ENCODE measurements at regions not wholly inside any gene's neighbourhood (a gene's known extent, or its start where the extent isn't known, plus 50 kb on each side); places are given as distances from the start of the nearest gene placed in this dataset.

DNA sequence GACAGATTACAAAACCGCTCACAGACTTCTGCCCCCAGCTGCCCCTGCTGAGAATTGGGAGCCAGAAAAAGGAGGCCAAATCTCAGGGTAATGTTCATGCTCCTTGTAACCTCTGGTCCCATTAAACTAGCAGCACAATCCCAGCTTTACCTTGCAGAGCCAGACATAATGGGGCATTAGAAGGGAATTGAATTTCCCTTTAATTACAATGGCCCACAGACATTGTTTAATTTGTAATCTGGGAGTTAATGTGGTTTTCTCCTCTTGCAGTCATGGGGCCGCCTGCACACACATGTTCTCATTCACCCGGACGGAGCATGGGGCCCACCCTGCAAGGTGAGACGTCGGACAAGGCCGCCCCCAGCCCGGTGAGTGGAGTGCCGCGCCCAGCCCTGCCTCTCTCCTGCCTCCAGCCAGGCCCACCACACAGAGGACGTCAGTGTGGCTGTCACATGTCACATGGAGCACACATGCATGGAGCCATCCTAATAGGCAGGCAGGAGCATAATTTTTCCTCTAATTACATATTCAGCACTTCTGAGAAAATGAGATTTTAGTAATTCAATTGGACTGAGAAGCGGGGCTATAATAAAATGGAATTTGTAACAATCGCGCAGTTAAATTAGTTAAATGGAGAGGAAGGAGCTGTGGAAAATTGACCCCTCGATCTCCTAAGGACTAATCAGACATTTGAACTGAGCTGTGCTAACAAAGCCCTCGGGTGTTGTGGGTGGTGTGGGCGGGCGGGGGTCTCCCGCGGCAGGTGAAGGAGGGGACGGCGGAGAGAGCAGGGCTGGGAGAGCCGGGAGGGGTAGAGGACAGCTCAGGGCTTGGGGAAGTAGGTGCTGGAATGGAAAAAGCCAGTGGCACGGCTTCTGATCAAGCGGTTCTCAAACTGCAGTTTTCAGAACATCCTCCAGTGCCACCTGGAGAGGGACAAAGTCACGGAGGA, 87.7 kb downstream of the ENGASE start:
- Histone ChIP-seq H3F3A (ENCODE audit: insufficient read depth, low read length, poor library complexity, severe bottlenecking) (no peaks in the 10 kb centered on the region), H3K4me3 (ENCODE audit: low read length) (peak overlapping the region; percentile 4), H4K20me1 (ENCODE audit: insufficient read depth) (no peaks in the 10 kb centered on the region), H3K79me2 (replicated peaks; ENCODE audit: insufficient read depth, low read length) (no peaks in the 10 kb centered on the region), H3K27ac (ENCODE audit: low read length) (peak overlapping the region; percentile 72), H3K9me2 (ENCODE audit: insufficient read depth, low read length) (no peaks in the 10 kb centered on the region), H2AFZ (ENCODE audit: low read depth, low read length) (peak overlapping the region; percentile 45), H3K4me2 (ENCODE audit: low read length) (no peak overlapping the region), H3K9ac (ENCODE audit: low read length) (peak overlapping the region; percentile 51), H3K27me3 (ENCODE audit: insufficient read depth, low read depth, low read length) (no peaks in the 10 kb centered on the region), H3K9me3 (ENCODE audit: low read length) (no peaks in the 10 kb centered on the region), H3K36me3 (ENCODE audit: insufficient read depth, low read length) (no peaks in the 10 kb centered on the region)
- TF ChIP-seq EP300 (conservative IDR thresholded peaks at IDR 0.05; ENCODE audit: poor library complexity, severe bottlenecking) (peak; percentile 26), SMC3 (conservative IDR thresholded peaks at IDR 0.05; ENCODE audit: poor library complexity) (no peak), MXI1 (conservative IDR thresholded peaks at IDR 0.05; ENCODE audit: poor library complexity, severe bottlenecking) (peak; percentile 13)

DNA sequence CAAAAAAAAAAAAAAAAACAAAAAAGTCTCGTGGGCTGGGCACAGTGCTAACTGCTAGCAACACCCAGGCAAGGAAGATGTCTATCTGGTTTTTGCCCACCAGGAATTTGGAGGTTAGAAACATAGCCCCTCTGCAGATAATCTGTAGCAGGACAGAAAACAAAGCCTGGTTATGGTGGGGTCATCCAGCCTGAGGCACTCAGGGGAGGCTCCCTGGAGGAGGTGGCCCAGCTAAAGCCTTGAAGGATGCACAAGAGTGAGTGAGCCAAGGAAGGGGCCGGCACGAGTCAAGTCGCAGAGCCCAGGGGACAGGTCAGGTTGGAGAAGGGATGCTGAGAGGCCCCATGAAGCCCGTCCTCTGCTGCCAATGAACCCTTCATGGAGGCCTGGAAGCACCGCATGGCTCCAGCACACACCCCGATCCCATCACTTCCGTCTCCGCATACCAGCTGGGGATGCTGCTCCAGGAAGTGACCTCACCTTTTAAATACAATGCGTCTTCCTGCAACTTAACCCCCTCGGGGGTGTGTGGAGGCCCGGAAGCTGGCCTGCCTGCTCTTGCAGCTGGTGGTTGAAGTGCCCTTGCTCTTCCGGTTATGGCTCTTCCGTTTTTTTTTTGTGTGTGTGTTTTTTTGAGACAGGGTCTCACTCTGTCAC, 86.5 kb downstream of the ENGASE start:
- Histone ChIP-seq H3K9me3 (ENCODE audit: low read length) (no peaks in the 10 kb centered on the region), H4K20me1 (ENCODE audit: insufficient read depth) (no peaks in the 10 kb centered on the region), H3K27ac (ENCODE audit: low read length) (no peak overlapping the region), H3K9me2 (ENCODE audit: insufficient read depth, low read length) (no peaks in the 10 kb centered on the region), H3K9ac (ENCODE audit: low read length) (no peak overlapping the region), H3F3A (ENCODE audit: insufficient read depth, low read length, poor library complexity, severe bottlenecking) (no peaks in the 10 kb centered on the region), H3K36me3 (ENCODE audit: insufficient read depth, low read length) (no peaks in the 10 kb centered on the region), H2AFZ (ENCODE audit: low read depth, low read length) (no peak overlapping the region), H3K79me2 (replicated peaks; ENCODE audit: insufficient read depth, low read length) (no peaks in the 10 kb centered on the region), H3K4me3 (ENCODE audit: low read length) (no peak overlapping the region), H3K27me3 (ENCODE audit: insufficient read depth, low read depth, low read length) (no peaks in the 10 kb centered on the region), H3K4me2 (ENCODE audit: low read length) (no peak overlapping the region)
- TF ChIP-seq EZH2 (IDR thresholded peaks at IDR 0.05; ENCODE audit: borderline replicate concordance, insufficient read depth, low read length, poor library complexity, severe bottlenecking) (no peak), EP300 (conservative IDR thresholded peaks at IDR 0.05; ENCODE audit: poor library complexity, severe bottlenecking) (no peak), RAD21 (conservative IDR thresholded peaks at IDR 0.05) (no peak), POLR2AphosphoS5 (IDR thresholded peaks at IDR 0.05) (no peak)
- TF ChIP-seq, protein P1, sequence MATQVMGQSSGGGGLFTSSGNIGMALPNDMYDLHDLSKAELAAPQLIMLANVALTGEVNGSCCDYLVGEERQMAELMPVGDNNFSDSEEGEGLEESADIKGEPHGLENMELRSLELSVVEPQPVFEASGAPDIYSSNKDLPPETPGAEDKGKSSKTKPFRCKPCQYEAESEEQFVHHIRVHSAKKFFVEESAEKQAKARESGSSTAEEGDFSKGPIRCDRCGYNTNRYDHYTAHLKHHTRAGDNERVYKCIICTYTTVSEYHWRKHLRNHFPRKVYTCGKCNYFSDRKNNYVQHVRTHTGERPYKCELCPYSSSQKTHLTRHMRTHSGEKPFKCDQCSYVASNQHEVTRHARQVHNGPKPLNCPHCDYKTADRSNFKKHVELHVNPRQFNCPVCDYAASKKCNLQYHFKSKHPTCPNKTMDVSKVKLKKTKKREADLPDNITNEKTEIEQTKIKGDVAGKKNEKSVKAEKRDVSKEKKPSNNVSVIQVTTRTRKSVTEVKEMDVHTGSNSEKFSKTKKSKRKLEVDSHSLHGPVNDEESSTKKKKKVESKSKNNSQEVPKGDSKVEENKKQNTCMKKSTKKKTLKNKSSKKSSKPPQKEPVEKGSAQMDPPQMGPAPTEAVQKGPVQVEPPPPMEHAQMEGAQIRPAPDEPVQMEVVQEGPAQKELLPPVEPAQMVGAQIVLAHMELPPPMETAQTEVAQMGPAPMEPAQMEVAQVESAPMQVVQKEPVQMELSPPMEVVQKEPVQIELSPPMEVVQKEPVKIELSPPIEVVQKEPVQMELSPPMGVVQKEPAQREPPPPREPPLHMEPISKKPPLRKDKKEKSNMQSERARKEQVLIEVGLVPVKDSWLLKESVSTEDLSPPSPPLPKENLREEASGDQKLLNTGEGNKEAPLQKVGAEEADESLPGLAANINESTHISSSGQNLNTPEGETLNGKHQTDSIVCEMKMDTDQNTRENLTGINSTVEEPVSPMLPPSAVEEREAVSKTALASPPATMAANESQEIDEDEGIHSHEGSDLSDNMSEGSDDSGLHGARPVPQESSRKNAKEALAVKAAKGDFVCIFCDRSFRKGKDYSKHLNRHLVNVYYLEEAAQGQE (IDR thresholded peaks at IDR 0.05; ENCODE audit: borderline replicate concordance) = no peak
- TF ChIP-seq, protein P2, sequence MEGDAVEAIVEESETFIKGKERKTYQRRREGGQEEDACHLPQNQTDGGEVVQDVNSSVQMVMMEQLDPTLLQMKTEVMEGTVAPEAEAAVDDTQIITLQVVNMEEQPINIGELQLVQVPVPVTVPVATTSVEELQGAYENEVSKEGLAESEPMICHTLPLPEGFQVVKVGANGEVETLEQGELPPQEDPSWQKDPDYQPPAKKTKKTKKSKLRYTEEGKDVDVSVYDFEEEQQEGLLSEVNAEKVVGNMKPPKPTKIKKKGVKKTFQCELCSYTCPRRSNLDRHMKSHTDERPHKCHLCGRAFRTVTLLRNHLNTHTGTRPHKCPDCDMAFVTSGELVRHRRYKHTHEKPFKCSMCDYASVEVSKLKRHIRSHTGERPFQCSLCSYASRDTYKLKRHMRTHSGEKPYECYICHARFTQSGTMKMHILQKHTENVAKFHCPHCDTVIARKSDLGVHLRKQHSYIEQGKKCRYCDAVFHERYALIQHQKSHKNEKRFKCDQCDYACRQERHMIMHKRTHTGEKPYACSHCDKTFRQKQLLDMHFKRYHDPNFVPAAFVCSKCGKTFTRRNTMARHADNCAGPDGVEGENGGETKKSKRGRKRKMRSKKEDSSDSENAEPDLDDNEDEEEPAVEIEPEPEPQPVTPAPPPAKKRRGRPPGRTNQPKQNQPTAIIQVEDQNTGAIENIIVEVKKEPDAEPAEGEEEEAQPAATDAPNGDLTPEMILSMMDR (IDR thresholded peaks at IDR 0.05; ENCODE audit: poor library complexity, severe bottlenecking) = no peak

Data from neural cell (in vitro differentiated cells).